GM18907 (cell line): ENCODE measurements at regions not wholly inside any gene's neighbourhood (a gene's known extent, or its start where the extent isn't known, plus 50 kb on each side); places are given as distances from the start of the nearest gene placed in this dataset.

Experiments
- ATAC-seq: cut with Tn5 transposase; IDR thresholded peaks from one replicate; pipeline ENCODE4 v1.9.1; 2021; ENCODE audit warnings: mild to moderate bottlenecking, moderate library complexity; ENCODE audit not compliant: unreplicated experiment

- no peak for ATAC-seq
These were observed 475.2 kb upstream of the BRINP1 start for GRCh38 chr9:119844431-119844830.

GRCh38 chr9:119841016-119841415 lies 471.8 kb upstream of the BRINP1 start:
- no peak for ATAC-seq

- ATAC-seq: no peak
These were observed 470.7 kb upstream of the BRINP1 start for GRCh38 chr9:119839888-119840287.

- ATAC-seq: no peak
These were observed 469.0 kb upstream of the BRINP1 start for GRCh38 chr9:119838210-119838609.

GRCh38 chr9:119836036-119836435 lies 466.8 kb upstream of the BRINP1 start:
- ATAC-seq: no peak

- ATAC-seq: no peak
These were observed 464.9 kb upstream of the BRINP1 start for GRCh38 chr9:119834064-119834620.

GRCh38 chr9:119831309-119831708 lies 462.1 kb upstream of the BRINP1 start:
- no peak for ATAC-seq

GRCh38 chr9:119829748-119830147 lies 460.5 kb upstream of the BRINP1 start:
- no peak for ATAC-seq

- no peak for ATAC-seq
These were observed 460.0 kb upstream of the BRINP1 start for GRCh38 chr9:119829186-119829585.

GRCh38 chr9:119827526-119827925 lies 458.3 kb upstream of the BRINP1 start:
- no peak for ATAC-seq

- ATAC-seq: no peak
These were observed 457.9 kb upstream of the BRINP1 start for GRCh38 chr9:119827126-119827525.

- ATAC-seq: no peak
These were observed 449.6 kb upstream of the BRINP1 start for GRCh38 chr9:119818726-119819435.

- no peak for ATAC-seq
These were observed 441.6 kb upstream of the BRINP1 start for GRCh38 chr9:119810645-119811429.

- no peak for ATAC-seq
These were observed 434.4 kb upstream of the BRINP1 start for GRCh38 chr9:119803679-119804078.

GRCh38 chr9:119802621-119803020 lies 433.4 kb upstream of the BRINP1 start:
- no peak for ATAC-seq

GRCh38 chr9:119802133-119802532 lies 432.9 kb upstream of the BRINP1 start:
- ATAC-seq: no peak

GRCh38 chr9:119801311-119801710 lies 432.1 kb upstream of the BRINP1 start:
- ATAC-seq: no peak

- ATAC-seq: no peak
These were observed 426.2 kb upstream of the BRINP1 start for GRCh38 chr9:119795395-119795794.

- no peak for ATAC-seq
These were observed 425.6 kb upstream of the BRINP1 start for GRCh38 chr9:119794836-119795235.

- ATAC-seq: no peak
These were observed 424.0 kb upstream of the BRINP1 start for GRCh38 chr9:119793218-119793617.

- ATAC-seq: peak; percentile 81
These were observed 423.0 kb upstream of the BRINP1 start for GRCh38 chr9:119792242-119792641.

GRCh38 chr9:119789987-119790386 lies 420.8 kb upstream of the BRINP1 start:
- no peak for ATAC-seq
